ENCODE measurements at regions not wholly inside any gene's neighbourhood (a gene's known extent, or its start where the extent isn't known, plus 50 kb on each side); places are given as distances from the start of the nearest gene placed in this dataset.
"Not testable (repeated sequence)": the region's sequence is repeated elsewhere in the genome, so short reads cannot be mapped to it uniquely, and the experiment has no call there.

GRCh38 chr16:59552164-59552563 lies 818.0 kb upstream of the GOT2 start:
- Mint-ChIP-seq H3K4me1 (ENCODE audit: low read depth) (no peaks in the 10 kb centered on the region), H3K27ac (no peak overlapping the region), H3K27me3 (ENCODE audit: low read depth) (no peaks in the 10 kb centered on the region), H3K4me3 (no peak overlapping the region), H3K36me3 (ENCODE audit: low read depth) (no peaks in the 10 kb centered on the region), H3K9me3 (ENCODE audit: insufficient read depth) (no peaks in the 10 kb centered on the region)
- ATAC-seq (no peak), DNase-seq (no peak)
- POLR2A ChIA-PET = no interaction called here
- CTCF ChIA-PET = no interaction called here

GRCh38 chr16:59545721-59546120 lies 811.6 kb upstream of the GOT2 start:
- Mint-ChIP-seq H3K36me3 (ENCODE audit: low read depth) (no peaks in the 10 kb centered on the region), H3K4me3 (no peak overlapping the region), H3K4me1 (ENCODE audit: low read depth) (no peaks in the 10 kb centered on the region), H3K9me3 (ENCODE audit: insufficient read depth) (no peaks in the 10 kb centered on the region), H3K27ac (no peak overlapping the region), H3K27me3 (ENCODE audit: low read depth) (no peaks in the 10 kb centered on the region)
- ATAC-seq (no peak), DNase-seq (no peak)
- CTCF ChIA-PET = no interaction called here
- POLR2A ChIA-PET = no interaction called here

GRCh38 chr16:59543641-59544040 lies 809.5 kb upstream of the GOT2 start:
- H3K27me3 Mint-ChIP-seq (ENCODE audit: low read depth) = no peaks in the 10 kb centered on the region
- no peak for DNase-seq
- H3K4me1 Mint-ChIP-seq (ENCODE audit: low read depth) = no peaks in the 10 kb centered on the region
- ChIA-PET CTCF (no interaction called here), POLR2A (no interaction called here)
- no peaks in the 10 kb centered on the region for H3K36me3 Mint-ChIP-seq (ENCODE audit: low read depth)
- no peak for ATAC-seq
- no peaks in the 10 kb centered on the region for H3K9me3 Mint-ChIP-seq (ENCODE audit: insufficient read depth)
- no peak overlapping the region for H3K4me3 Mint-ChIP-seq
- no peak overlapping the region for H3K27ac Mint-ChIP-seq

GRCh38 chr16:59540621-59541020 lies 806.5 kb upstream of the GOT2 start:
- no peak overlapping the region for H3K27ac Mint-ChIP-seq
- POLR2A ChIA-PET = no interaction called here
- H3K36me3 Mint-ChIP-seq (ENCODE audit: low read depth) = no peaks in the 10 kb centered on the region
- no peak overlapping the region for H3K4me3 Mint-ChIP-seq
- CTCF ChIA-PET = no interaction called here
- H3K9me3 Mint-ChIP-seq (ENCODE audit: insufficient read depth) = peaks cover 6% of the 10 kb centered on the region
- no peak for DNase-seq
- H3K4me1 Mint-ChIP-seq (ENCODE audit: low read depth) = no peaks in the 10 kb centered on the region
- H3K27me3 Mint-ChIP-seq (ENCODE audit: low read depth) = no peaks in the 10 kb centered on the region
- no peak for ATAC-seq

- CTCF ChIA-PET = no interaction called here
- H3K9me3 Mint-ChIP-seq (ENCODE audit: insufficient read depth) = peaks cover 10% of the 10 kb centered on the region
- no peak for DNase-seq
- no peaks in the 10 kb centered on the region for H3K27me3 Mint-ChIP-seq (ENCODE audit: low read depth)
- POLR2A ChIA-PET = no interaction called here
- H3K36me3 Mint-ChIP-seq (ENCODE audit: low read depth) = no peaks in the 10 kb centered on the region
- H3K4me1 Mint-ChIP-seq (ENCODE audit: low read depth) = no peaks in the 10 kb centered on the region
- H3K27ac Mint-ChIP-seq = no peak overlapping the region
- no peak overlapping the region for H3K4me3 Mint-ChIP-seq
- no peak for ATAC-seq
Observed at GRCh38 chr16:59535298-59535697, 801.2 kb upstream of the GOT2 start.

GRCh38 chr16:59527206-59527997 lies 793.3 kb upstream of the GOT2 start:
- CTCF ChIA-PET = no interaction called here
- no peak overlapping the region for H3K4me3 Mint-ChIP-seq

GRCh38 chr16:59522826-59523225 lies 788.7 kb upstream of the GOT2 start:
- no peak for ATAC-seq
- no peak overlapping the region for H3K27ac Mint-ChIP-seq

More at GRCh38 chr16:59527206-59527997, 793.3 kb upstream of the GOT2 start:
- Mint-ChIP-seq H3K27ac (no peak overlapping the region), H3K9me3 (ENCODE audit: insufficient read depth) (peaks cover 4% of the 10 kb centered on the region), H3K27me3 (ENCODE audit: low read depth) (no peaks in the 10 kb centered on the region), H3K4me1 (ENCODE audit: low read depth) (no peaks in the 10 kb centered on the region), H3K36me3 (ENCODE audit: low read depth) (no peaks in the 10 kb centered on the region)
- DNase-seq = no peak
- no peak for ATAC-seq
- POLR2A ChIA-PET = no interaction called here

GRCh38 chr16:59518721-59519120 lies 784.6 kb upstream of the GOT2 start:
- H3K4me3 Mint-ChIP-seq; H3K27ac Mint-ChIP-seq; DNase-seq; H3K36me3 Mint-ChIP-seq (ENCODE audit: low read depth); H3K27me3 Mint-ChIP-seq (ENCODE audit: low read depth); CTCF ChIA-PET; POLR2A ChIA-PET; H3K4me1 Mint-ChIP-seq (ENCODE audit: low read depth); H3K9me3 Mint-ChIP-seq (ENCODE audit: insufficient read depth); ATAC-seq: not testable (repeated sequence)

More at GRCh38 chr16:59522826-59523225, 788.7 kb upstream of the GOT2 start:
- ChIA-PET CTCF (no interaction called here), POLR2A (no interaction called here)
- Mint-ChIP-seq H3K27me3 (ENCODE audit: low read depth) (no peaks in the 10 kb centered on the region), H3K4me1 (ENCODE audit: low read depth) (no peaks in the 10 kb centered on the region), H3K4me3 (no peak overlapping the region), H3K36me3 (ENCODE audit: low read depth) (no peaks in the 10 kb centered on the region), H3K9me3 (ENCODE audit: insufficient read depth) (no peaks in the 10 kb centered on the region)
- DNase-seq = no peak

- H3K4me1 Mint-ChIP-seq (ENCODE audit: low read depth) = no peaks in the 10 kb centered on the region
- no peak overlapping the region for H3K27ac Mint-ChIP-seq
- POLR2A ChIA-PET = no interaction called here
- no peaks in the 10 kb centered on the region for H3K27me3 Mint-ChIP-seq (ENCODE audit: low read depth)
- CTCF ChIA-PET = no interaction called here
- no peak for DNase-seq
- no peaks in the 10 kb centered on the region for H3K9me3 Mint-ChIP-seq (ENCODE audit: insufficient read depth)
- H3K4me3 Mint-ChIP-seq = no peak overlapping the region
- no peak for ATAC-seq
- no peaks in the 10 kb centered on the region for H3K36me3 Mint-ChIP-seq (ENCODE audit: low read depth)
Observed at GRCh38 chr16:59514651-59515050, 780.5 kb upstream of the GOT2 start.

GRCh38 chr16:59510008-59510424 lies 775.9 kb upstream of the GOT2 start:
- CTCF ChIA-PET = no interaction called here
- POLR2A ChIA-PET = no interaction called here
- peaks cover 5% of the 10 kb centered on the region for H3K9me3 Mint-ChIP-seq (ENCODE audit: insufficient read depth)
- no peaks in the 10 kb centered on the region for H3K27me3 Mint-ChIP-seq (ENCODE audit: low read depth)
- H3K36me3 Mint-ChIP-seq (ENCODE audit: low read depth) = no peaks in the 10 kb centered on the region
- H3K27ac Mint-ChIP-seq = no peak overlapping the region
- no peak for DNase-seq
- no peak overlapping the region for H3K4me3 Mint-ChIP-seq
- no peak for ATAC-seq
- no peaks in the 10 kb centered on the region for H3K4me1 Mint-ChIP-seq (ENCODE audit: low read depth)

- no peak overlapping the region for H3K4me3 Mint-ChIP-seq
- no peaks in the 10 kb centered on the region for H3K4me1 Mint-ChIP-seq (ENCODE audit: low read depth)
- no peak for ATAC-seq
- H3K9me3 Mint-ChIP-seq (ENCODE audit: insufficient read depth) = peaks cover under 1% of the 10 kb centered on the region
- no peaks in the 10 kb centered on the region for H3K27me3 Mint-ChIP-seq (ENCODE audit: low read depth)
- no peak overlapping the region for H3K27ac Mint-ChIP-seq
- CTCF ChIA-PET = no interaction called here
- H3K36me3 Mint-ChIP-seq (ENCODE audit: low read depth) = no peaks in the 10 kb centered on the region
- POLR2A ChIA-PET = no interaction called here
- no peak for DNase-seq
Observed at GRCh38 chr16:59500601-59501000, 766.5 kb upstream of the GOT2 start.

- ChIA-PET CTCF (no interaction called here), POLR2A (no interaction called here)
- Mint-ChIP-seq H3K36me3 (ENCODE audit: low read depth) (no peaks in the 10 kb centered on the region), H3K4me1 (ENCODE audit: low read depth) (no peaks in the 10 kb centered on the region), H3K27me3 (ENCODE audit: low read depth) (no peaks in the 10 kb centered on the region), H3K27ac (no peak overlapping the region), H3K9me3 (ENCODE audit: insufficient read depth) (peaks cover 10% of the 10 kb centered on the region), H3K4me3 (no peak overlapping the region)
- no peak for ATAC-seq
- DNase-seq = no peak
Observed at GRCh38 chr16:59487067-59487466, 753.0 kb upstream of the GOT2 start.

GRCh38 chr16:59484833-59485516 lies 750.9 kb upstream of the GOT2 start:
- Mint-ChIP-seq H3K36me3 (ENCODE audit: low read depth) (no peaks in the 10 kb centered on the region), H3K4me3 (no peak overlapping the region), H3K4me1 (ENCODE audit: low read depth) (no peaks in the 10 kb centered on the region), H3K27ac (no peak overlapping the region), H3K9me3 (ENCODE audit: insufficient read depth) (peaks cover 10% of the 10 kb centered on the region), H3K27me3 (ENCODE audit: low read depth) (no peaks in the 10 kb centered on the region)
- POLR2A ChIA-PET = no interaction called here
- ATAC-seq (no peak), DNase-seq (no peak)
- CTCF ChIA-PET = no interaction called here
